Hematopoietic multipotent progenitor cell treated with erythropoietin and hydrocortisone succinate and interleukin-3 and kit ligand, for 15 days (in vitro differentiated cells): ENCODE measurements at regions not wholly inside any gene's neighbourhood (a gene's known extent, or its start where the extent isn't known, plus 50 kb on each side); places are given as distances from the start of the nearest gene placed in this dataset.
"Not testable (repeated sequence)": the region's sequence is repeated elsewhere in the genome, so short reads cannot be mapped to it uniquely, and the experiment has no call there.

ENCODE experiments used
- DNase-seq: peaks from one replicate; pipeline ENCODE4 v3.0.0-alpha.2; 2015; ENCODE audit warnings: low spot score

DNA sequence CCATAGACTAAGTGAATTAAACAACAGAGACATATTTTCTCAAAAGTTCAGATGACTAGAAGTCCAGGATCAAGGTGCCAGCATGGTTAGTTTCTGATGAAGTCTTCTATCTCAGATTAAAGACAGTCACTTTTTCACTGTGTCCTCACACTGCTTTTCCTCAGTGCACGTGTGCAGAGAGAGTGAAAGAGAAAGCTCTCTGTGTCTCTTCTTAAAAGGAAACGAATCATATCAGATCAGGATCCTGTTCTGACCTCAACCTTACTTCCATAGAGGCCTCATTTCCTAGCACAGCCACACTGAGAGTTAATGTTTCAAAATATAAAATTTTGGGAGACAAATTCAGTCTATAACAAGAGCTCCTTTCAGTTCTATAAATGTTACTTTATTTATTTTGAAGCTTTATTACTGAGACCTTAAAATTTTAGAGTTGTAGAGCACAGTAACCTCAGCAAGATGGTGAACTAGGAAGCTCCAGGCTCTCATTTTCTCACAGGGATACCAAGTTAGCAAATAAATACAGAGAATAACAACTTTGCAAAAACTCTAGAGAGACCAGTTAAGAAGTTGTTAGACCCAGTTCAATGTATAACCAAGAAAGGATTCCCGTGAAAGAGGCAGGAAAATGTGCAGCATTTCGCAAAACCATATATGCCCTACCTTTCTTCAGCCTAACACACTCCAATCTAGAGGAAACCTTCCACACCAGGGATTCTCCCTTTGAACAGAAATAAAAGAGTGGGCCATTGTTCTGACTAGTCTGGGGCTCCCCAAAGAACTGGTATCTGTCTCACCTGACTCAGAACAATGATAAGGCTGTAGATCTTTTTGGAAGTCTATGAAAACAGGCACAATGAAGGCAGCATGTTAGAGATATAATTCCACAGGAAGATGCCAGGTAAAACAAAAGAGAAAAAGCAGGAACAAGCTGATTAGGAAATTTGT is 372.2 kb downstream of the MRPL39 start:
- no peak for DNase-seq

DNA sequence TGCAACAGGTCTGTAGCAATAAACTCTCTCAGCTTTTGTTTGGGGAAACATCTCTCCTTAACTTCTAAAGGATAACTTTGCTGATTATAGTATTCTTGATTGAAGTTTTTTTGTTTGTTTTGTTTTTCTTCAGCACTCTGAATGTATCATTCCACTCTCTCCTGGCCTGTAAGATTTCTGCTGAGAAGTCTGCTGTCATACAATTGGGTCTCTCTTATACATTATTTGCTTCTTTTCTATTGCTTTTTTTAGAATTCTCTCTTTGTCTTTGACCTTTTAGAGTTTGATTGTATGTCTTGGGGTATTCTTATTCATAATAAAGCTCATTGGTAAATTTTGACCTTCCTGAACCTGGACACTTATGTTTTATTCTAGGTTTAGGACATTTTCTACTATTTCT is 386.3 kb downstream of the MRPL39 start:
- DNase-seq = no peak

DNA sequence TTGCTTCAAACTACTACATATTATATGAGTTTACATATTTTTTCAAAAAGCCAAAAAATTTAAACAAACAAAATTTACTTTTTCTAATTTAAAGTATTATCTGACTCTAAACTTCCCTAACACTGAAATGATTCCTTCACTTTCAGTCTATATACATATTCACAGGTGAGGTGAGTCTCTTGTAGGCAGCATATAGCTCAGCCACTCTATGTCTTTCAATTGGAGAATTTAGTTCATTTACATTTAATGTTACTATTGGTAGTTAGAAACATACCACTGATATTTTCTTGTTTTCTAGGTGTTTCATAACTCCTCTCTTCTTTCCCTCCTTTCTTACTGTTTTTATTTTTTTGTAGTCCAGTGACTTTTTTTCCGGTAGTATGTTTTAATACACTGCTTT is 387.1 kb downstream of the MRPL39 start:
- DNase-seq = no peak

DNA sequence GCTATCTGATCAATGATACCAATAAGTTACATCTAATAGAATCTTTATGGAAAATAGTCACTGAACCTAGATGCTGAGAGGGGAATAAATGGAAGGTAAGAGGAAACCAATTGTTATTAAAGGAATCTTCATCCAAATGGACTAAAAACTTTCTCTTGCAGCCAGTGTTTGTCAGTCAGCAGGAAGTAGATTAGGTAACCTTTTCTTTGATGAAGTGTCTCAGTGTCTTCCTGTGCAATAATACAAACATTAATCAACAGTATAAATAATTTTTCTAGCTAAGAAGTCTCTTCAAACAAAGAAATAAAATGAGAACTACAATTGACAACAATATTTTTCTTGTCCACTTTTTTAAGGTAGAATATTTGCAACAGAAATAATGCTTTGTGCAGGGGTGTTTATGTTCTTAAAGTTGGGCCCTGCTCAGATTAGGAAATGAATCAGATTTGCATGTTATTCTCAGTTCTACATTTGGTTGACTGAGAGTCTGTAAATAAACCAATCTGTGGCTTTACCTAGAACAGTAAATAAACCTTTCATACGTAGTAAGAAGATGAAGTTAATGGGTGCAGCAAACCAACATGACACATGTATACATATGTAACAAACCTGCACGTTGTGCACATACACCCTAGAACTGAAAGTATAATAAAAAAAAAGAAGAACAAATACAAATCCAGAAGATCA is 391.4 kb downstream of the MRPL39 start:
- DNase-seq = no peak

DNA sequence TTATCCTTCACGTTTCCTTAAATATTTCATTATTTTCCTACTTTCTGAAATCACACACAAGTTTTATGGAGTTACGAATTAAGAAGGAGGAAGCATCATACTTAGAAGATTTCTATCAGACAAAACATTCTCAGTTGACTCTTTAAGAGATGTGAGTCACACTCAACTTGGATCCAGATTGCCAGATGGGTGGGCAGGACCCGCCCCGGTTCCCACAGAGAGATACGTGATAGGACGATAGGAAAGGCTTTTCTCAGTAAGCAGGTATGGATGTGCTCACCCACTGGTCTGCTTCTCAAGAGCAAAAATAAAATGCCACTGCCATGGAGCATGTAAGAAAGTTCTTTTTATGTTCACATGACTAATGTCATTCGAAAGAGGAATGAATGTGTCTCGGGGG is 392.6 kb downstream of the MRPL39 start:
- no peak for DNase-seq

DNA sequence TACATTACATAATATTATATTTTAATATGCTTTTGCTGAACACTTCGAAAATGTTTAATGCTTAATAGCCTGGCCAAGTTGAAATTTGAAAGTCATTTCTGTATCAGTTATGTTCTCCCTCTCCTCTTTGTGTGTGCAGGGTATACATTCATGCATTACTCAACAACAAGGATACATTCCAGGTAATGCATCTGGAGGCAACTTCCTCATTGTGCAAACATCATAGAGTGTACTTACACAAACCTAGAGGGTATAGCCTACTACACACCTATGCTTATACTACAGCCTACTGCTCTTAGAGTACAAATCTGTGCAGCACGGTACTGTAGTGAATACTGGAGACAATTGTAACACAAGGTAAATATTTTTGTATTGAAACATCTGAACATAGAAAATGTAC is 407.3 kb downstream of the MRPL39 start:
- no peak for DNase-seq

DNA sequence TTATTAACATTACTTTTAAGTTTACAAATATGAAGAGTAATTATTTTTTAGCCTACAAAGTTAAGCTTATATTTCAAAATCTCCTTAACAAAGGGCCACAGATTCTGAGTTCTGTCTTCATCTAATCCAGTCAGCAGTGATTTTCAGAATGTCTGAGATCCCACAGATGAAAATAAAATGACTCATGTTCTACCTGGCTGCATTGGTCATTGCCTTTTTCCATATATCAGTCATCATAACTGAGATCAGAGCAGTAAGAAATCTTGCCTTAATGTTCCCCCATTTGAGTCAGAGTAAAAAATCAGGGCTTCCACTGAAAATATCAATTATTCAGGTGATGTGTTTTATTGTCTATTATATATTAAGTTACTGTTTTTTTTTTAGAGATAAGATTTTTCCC is 416.1 kb downstream of the MRPL39 start:
- DNase-seq = no peak

DNA sequence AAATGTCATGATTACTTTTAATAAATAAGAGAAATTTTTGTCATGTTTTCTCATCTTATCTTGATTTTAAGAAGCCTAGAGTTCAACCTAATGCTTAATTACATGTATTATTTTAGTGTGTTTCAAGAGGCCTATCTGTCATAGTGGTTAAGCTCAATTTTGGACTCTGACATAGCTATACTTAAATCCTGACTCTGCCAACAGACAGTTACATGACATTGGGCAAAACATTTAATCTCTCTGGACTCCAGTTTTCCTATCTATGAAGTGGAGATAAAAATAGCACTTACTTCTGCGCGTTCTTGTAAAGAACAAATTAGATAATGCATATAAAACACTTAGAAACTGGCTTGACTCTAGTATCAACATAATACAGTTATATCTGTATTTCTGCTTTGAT is 417.8 kb downstream of the MRPL39 start:
- DNase-seq = no peak

DNA sequence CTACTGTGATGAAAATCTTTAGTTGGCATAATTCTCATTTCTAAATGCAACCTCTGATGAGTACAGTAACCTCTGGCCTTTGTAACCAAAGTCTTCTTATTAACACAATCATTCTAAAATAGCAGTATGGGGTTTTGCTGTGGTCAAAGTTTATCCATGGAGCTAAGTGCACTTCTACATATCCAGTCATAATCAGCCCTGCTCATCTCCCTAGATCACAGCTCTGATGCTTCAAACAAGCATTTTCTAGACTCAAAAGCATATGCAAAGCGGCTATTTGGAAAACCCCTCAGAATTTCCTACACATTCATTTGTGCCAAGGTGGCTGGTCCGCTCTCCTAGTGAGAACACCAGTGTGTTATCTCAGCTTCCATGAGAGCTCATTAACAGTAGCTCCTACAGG is 418.6 kb downstream of the MRPL39 start:
- no peak for DNase-seq

DNA sequence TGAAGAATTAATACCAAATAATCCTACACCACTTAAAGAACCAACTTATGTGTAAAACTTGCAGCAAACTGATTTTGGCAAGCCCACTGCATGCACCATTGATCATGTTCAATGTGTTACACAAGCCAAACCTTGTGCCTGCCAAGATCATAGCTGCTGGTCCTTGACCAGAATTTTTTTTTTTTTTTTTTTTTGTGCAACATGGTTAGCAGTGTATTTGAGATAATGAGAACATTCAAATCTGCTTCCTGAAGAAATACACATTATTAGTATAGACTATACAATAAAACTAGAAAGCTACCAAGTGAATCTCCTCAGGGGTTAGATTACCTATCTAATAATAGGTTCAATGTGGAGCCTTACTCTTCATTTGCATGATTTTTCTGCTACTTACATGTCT is 421.0 kb downstream of the MRPL39 start:
- DNase-seq = no peak

DNA sequence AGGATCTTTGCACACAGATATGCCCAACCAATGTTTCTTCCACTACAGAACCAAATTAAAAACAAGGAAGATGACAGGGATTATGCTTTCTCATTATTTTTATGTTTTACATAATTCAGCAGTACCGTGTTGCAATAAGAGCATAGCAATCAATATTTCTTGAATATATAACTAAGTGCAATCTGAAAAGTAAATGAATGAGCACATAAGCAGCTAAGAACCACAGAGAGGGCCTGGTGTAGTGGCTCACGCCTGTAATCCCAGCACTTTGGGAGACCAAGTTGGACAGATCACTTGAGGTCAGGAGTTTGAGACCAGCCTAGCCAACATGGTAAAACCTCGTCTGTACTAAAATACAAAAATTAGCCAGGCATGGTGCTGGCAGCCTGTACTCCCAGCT is 423.7 kb downstream of the MRPL39 start:
- no peak for DNase-seq

DNA sequence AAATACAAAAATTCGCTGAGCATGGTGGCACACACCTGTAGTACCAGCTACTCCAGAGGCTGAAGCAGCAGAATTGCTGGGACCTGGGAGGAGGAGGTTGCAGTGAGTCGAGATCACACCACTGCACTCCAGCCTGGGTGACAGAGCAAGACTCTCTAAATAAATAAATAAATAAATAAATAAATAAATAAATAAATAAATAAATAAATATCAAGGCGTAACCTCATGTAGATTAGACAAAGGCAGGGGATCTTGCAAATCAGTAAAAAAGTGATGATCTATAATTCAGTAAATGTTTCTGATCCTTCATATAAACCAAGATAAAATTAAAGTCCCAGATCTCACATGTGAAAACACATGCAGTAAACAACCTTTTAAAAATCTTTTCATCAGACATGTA is 425.6 kb downstream of the MRPL39 start:
- not testable (repeated sequence) for DNase-seq

DNA sequence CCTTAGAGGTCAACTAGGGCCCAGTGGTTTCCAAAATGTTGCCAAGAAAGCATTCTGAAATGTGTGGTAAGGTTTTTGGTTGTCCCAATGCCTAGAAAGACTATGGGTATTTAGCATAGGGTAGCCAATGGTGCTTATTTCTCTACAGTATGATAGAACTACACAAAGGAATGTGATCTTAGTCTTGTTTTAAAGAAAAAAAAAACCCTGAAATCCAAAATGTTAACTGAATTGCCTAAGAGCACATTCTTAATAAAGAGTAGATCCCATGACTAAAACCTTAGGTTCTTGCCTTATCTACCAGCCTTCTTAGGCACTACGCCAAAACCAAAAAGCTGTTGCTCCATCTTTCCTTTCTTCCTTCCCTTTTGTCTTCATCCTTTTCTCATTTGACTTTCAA is 428.2 kb downstream of the MRPL39 start:
- DNase-seq = no peak

DNA sequence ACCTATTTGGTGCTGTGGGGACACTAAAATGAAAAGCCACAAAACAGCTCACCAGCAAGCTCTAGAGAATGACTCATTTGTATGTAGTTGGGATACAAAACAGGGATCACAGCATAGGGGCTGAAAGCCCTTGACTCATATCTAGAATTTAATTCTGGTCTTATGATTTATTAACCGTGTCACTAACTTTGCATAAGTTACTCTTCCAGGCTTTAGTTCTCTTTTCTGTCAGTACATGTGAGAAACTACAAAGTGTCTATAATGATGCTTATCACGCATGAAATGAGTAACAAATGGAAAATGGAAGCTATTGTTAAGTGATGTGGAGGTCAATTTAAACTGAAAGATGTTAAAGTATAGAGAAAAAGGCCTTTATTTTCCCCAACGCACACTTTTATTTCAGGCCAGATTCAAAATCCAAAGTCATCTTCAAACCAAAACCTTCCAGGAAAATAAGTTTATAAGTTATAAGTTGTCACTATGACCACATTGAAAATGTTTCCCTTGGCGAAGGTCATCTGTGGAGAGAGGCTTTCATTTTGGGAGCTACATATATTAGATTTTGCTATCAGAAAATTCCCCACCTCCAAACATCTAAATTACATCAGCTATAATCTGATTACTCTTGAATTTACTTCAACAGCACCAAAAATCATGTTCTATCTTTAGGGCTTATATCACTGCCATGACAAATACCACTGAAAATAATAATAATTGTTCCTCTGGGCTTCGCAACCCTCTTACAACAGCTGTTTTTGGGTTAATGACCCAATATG is 430.5 kb downstream of the MRPL39 start:
- DNase-seq = no peak

DNA sequence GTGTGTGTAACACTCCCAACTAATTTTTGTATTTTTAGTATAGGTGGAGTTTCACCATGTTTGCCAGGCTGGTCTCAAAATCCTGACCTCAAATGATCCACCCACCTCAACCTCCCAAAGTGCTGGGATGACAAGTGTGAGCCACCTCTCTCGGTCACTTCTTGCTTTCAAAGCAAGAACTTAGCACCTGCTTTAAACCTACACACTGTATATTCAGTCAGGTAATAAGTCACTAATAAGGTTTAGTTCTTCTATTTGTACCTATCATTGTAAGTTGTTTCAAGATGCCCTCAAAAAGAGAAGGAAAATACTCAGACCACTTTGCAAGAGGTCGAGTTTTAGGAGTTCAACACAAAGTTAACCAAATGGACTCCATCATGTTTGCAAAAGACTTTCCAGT is 431.3 kb downstream of the MRPL39 start:
- no peak for DNase-seq

DNA sequence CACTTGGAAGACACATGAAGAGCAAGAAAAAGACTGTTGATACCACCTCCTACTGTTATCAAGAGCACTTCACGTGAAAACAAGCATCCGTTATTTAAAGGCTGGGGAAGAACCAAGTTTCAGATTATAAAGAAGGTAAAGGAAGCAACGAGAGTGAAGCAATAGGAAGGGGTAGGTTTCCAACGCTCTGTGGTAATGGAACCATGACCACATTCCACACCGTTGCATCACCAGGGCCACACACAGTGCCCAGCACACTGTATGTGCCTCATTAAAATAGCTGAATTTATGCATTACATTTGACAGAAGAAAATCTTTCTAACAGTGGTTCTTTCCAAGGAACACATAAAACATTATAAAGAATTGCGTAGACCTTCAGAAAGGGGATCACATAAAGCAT is 435.8 kb downstream of the MRPL39 start:
- no peak for DNase-seq

DNA sequence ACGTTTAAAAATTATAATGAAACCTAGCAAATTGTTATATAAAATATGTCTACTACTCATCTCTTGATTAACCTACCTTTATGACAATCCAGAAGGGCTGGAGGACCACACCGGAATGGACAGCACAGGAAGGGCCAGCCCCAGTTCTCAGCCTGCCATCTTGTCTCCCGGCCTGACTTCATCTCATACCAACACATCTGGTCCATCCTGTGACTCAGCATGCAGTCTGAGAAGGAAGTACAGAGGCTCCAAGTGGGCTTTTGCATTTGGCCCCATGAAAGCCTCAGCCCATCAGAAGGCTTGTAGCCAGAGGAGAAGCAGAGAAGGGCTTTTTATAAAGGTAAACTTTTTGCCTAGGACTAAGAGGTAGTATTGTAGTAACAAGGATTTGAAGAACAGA is 436.6 kb downstream of the MRPL39 start:
- DNase-seq = no peak

DNA sequence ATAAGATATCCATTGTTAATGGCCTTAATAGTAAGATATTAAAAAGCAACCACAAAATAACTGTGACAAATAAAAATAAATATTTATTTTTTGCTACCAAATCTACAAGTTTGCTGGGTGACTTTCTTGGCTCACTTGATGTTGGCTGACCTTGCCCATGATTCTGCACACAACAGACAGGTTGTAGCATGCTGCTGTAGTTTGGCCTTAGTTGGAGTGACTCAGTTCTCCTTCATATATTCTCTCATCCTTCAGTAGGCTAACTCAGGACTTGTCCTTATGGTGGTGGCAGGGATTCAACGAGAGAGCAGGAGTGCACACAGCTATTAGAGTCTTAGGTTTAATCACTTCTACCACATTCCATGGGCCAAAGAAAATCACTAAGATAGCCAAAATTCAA is 437.9 kb downstream of the MRPL39 start:
- no peak for DNase-seq

DNA sequence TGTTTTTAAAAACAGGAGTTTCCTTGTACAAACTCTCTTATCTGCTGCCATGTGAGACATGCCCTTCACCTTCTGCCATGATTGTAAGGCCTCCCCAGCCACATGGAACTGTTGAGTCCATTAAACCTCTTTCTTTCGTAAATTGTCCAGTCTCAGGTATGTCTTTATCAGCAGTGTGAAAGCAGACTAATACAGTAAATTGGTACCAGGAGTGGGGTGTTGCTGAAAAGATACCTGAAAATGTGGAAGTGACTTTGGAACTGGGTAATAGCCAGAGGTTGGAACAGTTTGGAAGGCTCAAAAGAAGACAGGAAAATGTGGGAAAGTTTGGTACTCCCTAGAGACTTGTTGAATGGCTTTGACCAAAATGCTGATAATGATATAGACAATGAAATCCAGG is 440.4 kb downstream of the MRPL39 start:
- not testable (repeated sequence) for DNase-seq

DNA sequence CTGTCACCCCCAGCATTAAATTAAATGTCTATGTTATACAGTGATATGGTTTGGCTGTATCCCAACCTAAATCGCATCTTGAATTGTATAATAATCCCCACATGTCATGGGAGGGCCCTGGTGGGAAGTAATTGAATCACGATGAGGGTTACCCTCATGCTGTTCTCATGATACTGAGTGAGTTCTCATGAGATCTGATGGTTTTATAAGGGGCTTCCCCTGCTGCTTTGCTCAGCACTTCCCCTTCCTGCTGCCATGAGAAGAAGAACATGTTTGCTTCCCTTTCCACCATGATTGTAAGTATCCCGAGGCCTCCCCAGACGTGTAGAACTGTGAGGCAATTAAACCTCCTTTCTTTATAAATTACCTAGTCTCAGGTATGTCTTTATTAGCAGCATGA is 445.7 kb downstream of the MRPL39 start:
- DNase-seq = no peak

DNA sequence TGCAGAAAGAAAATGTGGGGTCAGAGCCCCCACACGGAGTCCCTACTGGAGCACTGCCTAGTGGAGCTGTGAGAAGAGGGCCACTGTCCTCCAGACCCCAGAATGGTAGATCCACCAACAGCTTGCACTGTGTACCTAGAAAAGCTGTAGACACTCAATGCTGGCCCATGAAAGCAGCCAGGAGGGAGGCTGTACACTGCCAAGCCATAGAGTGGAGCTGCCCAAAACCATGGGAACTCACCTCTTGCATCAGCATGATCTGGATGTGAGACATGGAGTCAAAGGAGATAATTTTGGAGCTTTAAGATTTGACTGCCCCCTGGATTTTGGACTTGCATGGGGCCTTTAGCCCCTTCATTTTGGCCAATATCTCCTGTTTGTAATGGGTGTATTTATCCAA is 452.3 kb downstream of the MRPL39 start:
- DNase-seq = not testable (repeated sequence)

DNA sequence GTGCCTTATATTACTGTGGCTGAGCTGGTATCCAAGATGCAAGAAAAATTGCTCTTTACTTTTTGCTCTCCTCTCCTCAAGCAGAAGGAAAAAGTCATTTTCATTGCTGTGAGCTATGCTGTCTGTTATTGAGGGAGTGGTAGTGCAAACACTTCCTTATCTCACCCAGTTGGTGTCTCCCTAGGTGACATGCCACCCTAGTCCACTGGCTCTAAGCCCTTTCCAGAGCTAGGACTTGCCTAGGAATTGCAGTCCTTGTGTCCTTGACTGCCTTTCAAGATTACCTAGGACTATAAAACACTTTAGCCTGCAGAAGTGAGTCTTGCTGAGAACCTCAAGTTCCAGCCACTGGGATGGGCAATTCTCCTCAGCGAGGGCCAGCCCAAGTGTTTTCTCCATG is 458.3 kb downstream of the MRPL39 start:
- DNase-seq = no peak

DNA sequence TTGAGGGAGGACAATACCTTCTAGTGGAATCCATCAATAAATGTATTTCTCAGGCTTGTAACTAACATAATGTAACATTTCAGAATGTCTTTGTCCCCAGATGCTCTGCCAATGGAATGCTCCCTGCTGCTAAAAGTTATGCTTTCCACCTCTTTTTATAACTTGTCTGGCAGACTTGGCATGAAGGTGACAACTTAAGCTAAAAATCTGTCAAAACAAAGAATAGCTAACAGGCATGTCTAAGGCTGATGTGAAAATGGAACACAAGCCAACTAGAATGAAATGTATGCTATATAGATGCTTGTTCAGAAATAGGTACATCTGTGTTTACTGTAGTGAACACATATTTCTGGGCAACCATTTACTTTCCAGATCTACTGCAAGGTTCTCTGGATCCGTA is 467.9 kb downstream of the MRPL39 start:
- no peak for DNase-seq
